ENCODE measurements at regions not wholly inside any gene's neighbourhood (a gene's known extent, or its start where the extent isn't known, plus 50 kb on each side); places are given as distances from the start of the nearest gene placed in this dataset.
"Not testable (repeated sequence)": the region's sequence is repeated elsewhere in the genome, so short reads cannot be mapped to it uniquely, and the experiment has no call there.

- no peak for TF ChIP-seq CTCF (IDR thresholded peaks at IDR 0.05)
- H3K36me3 ChIP-seq = no peaks in the 10 kb centered on the region
- H3K27me3 ChIP-seq (ENCODE audit: low read depth) = peaks cover 13% of the 10 kb centered on the region
- H3K4me3 ChIP-seq = peak overlapping the region; percentile 47
- no peak for DNase-seq
- no peaks in the 10 kb centered on the region for H3K9me3 ChIP-seq
- peak; percentile 5 to 13 for ATAC-seq
- no peak overlapping the region for H3K27ac ChIP-seq
- intact Hi-C loops (cut with DNase I) = no loop called here
- no peaks in the 10 kb centered on the region for H3K4me1 ChIP-seq
Measured at GRCh38 chrX:125205918-125206665, 113.6 kb upstream of the TEX13C start.

- no peak for ATAC-seq
- Histone ChIP-seq H3K9me3 (no peaks in the 10 kb centered on the region), H3K36me3 (no peaks in the 10 kb centered on the region), H3K4me3 (no peak overlapping the region), H3K27ac (no peak overlapping the region), H3K4me1 (no peaks in the 10 kb centered on the region), H3K27me3 (ENCODE audit: low read depth) (no peaks in the 10 kb centered on the region)
- DNase-seq = no peak
- no peak for TF ChIP-seq CTCF (IDR thresholded peaks at IDR 0.05)
- intact Hi-C loops (cut with DNase I) = no loop called here
Measured at GRCh38 chrX:125210146-125210545, 109.5 kb upstream of the TEX13C start.

- no peak for ATAC-seq
- no peaks in the 10 kb centered on the region for H3K36me3 ChIP-seq
Measured at GRCh38 chrX:125219852-125220251, 99.8 kb upstream of the TEX13C start.

GRCh38 chrX:125236955-125237354 is 82.7 kb upstream of the TEX13C start:
- no peaks in the 10 kb centered on the region for H3K27me3 ChIP-seq (ENCODE audit: low read depth)
- H3K27ac ChIP-seq = no peak overlapping the region
- no peak for TF ChIP-seq CTCF (IDR thresholded peaks at IDR 0.05)
- H3K4me3 ChIP-seq = no peak overlapping the region
- H3K9me3 ChIP-seq = no peaks in the 10 kb centered on the region
- DNase-seq = no peak
- intact Hi-C loops (cut with DNase I) = no loop called here
- ATAC-seq = no peak
- H3K4me1 ChIP-seq = no peaks in the 10 kb centered on the region
- no peaks in the 10 kb centered on the region for H3K36me3 ChIP-seq

More at GRCh38 chrX:125219852-125220251, 99.8 kb upstream of the TEX13C start:
- H3K27me3 ChIP-seq (ENCODE audit: low read depth) = no peaks in the 10 kb centered on the region
- H3K4me1 ChIP-seq = no peaks in the 10 kb centered on the region
- H3K9me3 ChIP-seq = no peaks in the 10 kb centered on the region
- intact Hi-C loops (cut with DNase I) = no loop called here
- no peak for DNase-seq
- no peak for TF ChIP-seq CTCF (IDR thresholded peaks at IDR 0.05)
- H3K4me3 ChIP-seq = no peak overlapping the region
- H3K27ac ChIP-seq = no peak overlapping the region

- Histone ChIP-seq H3K9me3 (no peaks in the 10 kb centered on the region), H3K27me3 (ENCODE audit: low read depth) (no peaks in the 10 kb centered on the region), H3K4me1 (no peaks in the 10 kb centered on the region), H3K27ac (no peak overlapping the region), H3K36me3 (no peaks in the 10 kb centered on the region), H3K4me3 (no peak overlapping the region)
- intact Hi-C loops (cut with DNase I) = no loop called here
- no peak for TF ChIP-seq CTCF (IDR thresholded peaks at IDR 0.05)
- ATAC-seq (peak in 1 of 2 donors; percentile 80), DNase-seq (no peak)
Measured at GRCh38 chrX:125248931-125249330, 70.7 kb upstream of the TEX13C start.

- H3K27ac ChIP-seq; ATAC-seq; H3K4me1 ChIP-seq; DNase-seq; H3K36me3 ChIP-seq; H3K27me3 ChIP-seq (ENCODE audit: low read depth); intact Hi-C loops (cut with DNase I); H3K4me3 ChIP-seq; H3K9me3 ChIP-seq: not testable (repeated sequence)
Measured at GRCh38 chrX:125255759-125256158, 63.9 kb upstream of the TEX13C start.
